ENCODE measurements at regions not wholly inside any gene's neighbourhood (a gene's known extent, or its start where the extent isn't known, plus 50 kb on each side); places are given as distances from the start of the nearest gene placed in this dataset.

- H3K4me3 ChIP-seq (ENCODE audit: low read depth, low read length) = no peak overlapping the region
- TF ChIP-seq CTCF (IDR thresholded peaks at IDR 0.05; ENCODE audit: low read depth, low read length) = no peak
These were observed 160.6 kb upstream of the OSR1 start for GRCh38 chr2:19519045-19519444.

GRCh38 chr2:19507137-19507536 lies 148.7 kb upstream of the OSR1 start:
- no peak overlapping the region for H3K4me3 ChIP-seq (ENCODE audit: low read depth, low read length)
- TF ChIP-seq CTCF (IDR thresholded peaks at IDR 0.05; ENCODE audit: low read depth, low read length) = no peak

- no peak overlapping the region for H3K4me3 ChIP-seq (ENCODE audit: low read depth, low read length)
- TF ChIP-seq CTCF (IDR thresholded peaks at IDR 0.05; ENCODE audit: low read depth, low read length) = no peak
These were observed 147.0 kb upstream of the OSR1 start for GRCh38 chr2:19505199-19506136.

GRCh38 chr2:19504400-19505198 lies 146.2 kb upstream of the OSR1 start:
- no peak overlapping the region for H3K4me3 ChIP-seq (ENCODE audit: low read depth, low read length)
- no peak for TF ChIP-seq CTCF (IDR thresholded peaks at IDR 0.05; ENCODE audit: low read depth, low read length)

- no peak overlapping the region for H3K4me3 ChIP-seq (ENCODE audit: low read depth, low read length)
- no peak for TF ChIP-seq CTCF (IDR thresholded peaks at IDR 0.05; ENCODE audit: low read depth, low read length)
These were observed 145.5 kb upstream of the OSR1 start for GRCh38 chr2:19503915-19504314.

- TF ChIP-seq CTCF (IDR thresholded peaks at IDR 0.05; ENCODE audit: low read depth, low read length) = no peak
- H3K4me3 ChIP-seq (ENCODE audit: low read depth, low read length) = no peak overlapping the region
These were observed 145.0 kb upstream of the OSR1 start for GRCh38 chr2:19503406-19503805.

GRCh38 chr2:19500126-19500525 lies 141.7 kb upstream of the OSR1 start:
- no peak overlapping the region for H3K4me3 ChIP-seq (ENCODE audit: low read depth, low read length)
- no peak for TF ChIP-seq CTCF (IDR thresholded peaks at IDR 0.05; ENCODE audit: low read depth, low read length)

All from WI38 (cell line).